ENCODE measurements at regions not wholly inside any gene's neighbourhood (a gene's known extent, or its start where the extent isn't known, plus 50 kb on each side); places are given as distances from the start of the nearest gene placed in this dataset.

GRCh38 chr6:51098246-51098645 lies 279.6 kb downstream of the TFAP2B start:
- H3K36me3 ChIP-seq (ENCODE audit: control insufficient read depth in 2 of 3, insufficient read depth in 3 of 3, low read length in 3 of 3), result no peaks in the 10 kb centered on the region
- intact Hi-C loops (cut with DNase I), result no loop called here
- no peak overlapping the region for H3K4me3 ChIP-seq (ENCODE audit: low read length in 3 of 3)
- H3K27ac ChIP-seq (ENCODE audit: low read depth in 2 of 2, low read length in 2 of 2), result no peak overlapping the region
- no peaks in the 10 kb centered on the region for H3K27me3 ChIP-seq (ENCODE audit: control insufficient read depth, insufficient read depth, low read length)
- no peak overlapping the region for H3K9ac ChIP-seq (ENCODE audit: low read length in 3 of 3)
- H3K9me3 ChIP-seq (ENCODE audit: control insufficient read depth in 2 of 3, insufficient read depth in 1 of 3, low read length in 3 of 3), result peaks cover 0 to 3% (median 0%) of the 10 kb centered on the region in 3 donors
- no peak for TF ChIP-seq CTCF (IDR thresholded peaks at IDR 0.05; ENCODE audit: borderline replicate concordance, extremely low read depth, insufficient read depth)
- DNase-seq, result no peak
- FAIRE-seq, result no peak
- H3K4me1 ChIP-seq (ENCODE audit: control insufficient read depth in 2 of 3, insufficient read depth in 2 of 3, low read depth in 1 of 3, low read length in 3 of 3), result peaks cover 0 to 8% (median 3%) of the 10 kb centered on the region in 3 donors

- no peaks in the 10 kb centered on the region for H3K27me3 ChIP-seq (ENCODE audit: control insufficient read depth, insufficient read depth, low read length)
- no peaks in the 10 kb centered on the region for H3K36me3 ChIP-seq (ENCODE audit: control insufficient read depth in 2 of 3, insufficient read depth in 3 of 3, low read length in 3 of 3)
- peaks cover 0 to 8% (median 0%) of the 10 kb centered on the region in 3 donors for H3K4me1 ChIP-seq (ENCODE audit: control insufficient read depth in 2 of 3, insufficient read depth in 2 of 3, low read depth in 1 of 3, low read length in 3 of 3)
- TF ChIP-seq CTCF (IDR thresholded peaks at IDR 0.05; ENCODE audit: borderline replicate concordance, extremely low read depth, insufficient read depth), result no peak
- DNase-seq, result no peak
- no peak overlapping the region for H3K27ac ChIP-seq (ENCODE audit: low read depth in 2 of 2, low read length in 2 of 2)
- FAIRE-seq, result no peak
- H3K9me3 ChIP-seq (ENCODE audit: control insufficient read depth in 2 of 3, insufficient read depth in 1 of 3, low read length in 3 of 3), result peaks cover 0 to 3% (median 0%) of the 10 kb centered on the region in 3 donors
- intact Hi-C loops (cut with DNase I), result no loop called here
- no peak overlapping the region for H3K4me3 ChIP-seq (ENCODE audit: low read length in 3 of 3)
- H3K9ac ChIP-seq (ENCODE audit: low read length in 3 of 3), result no peak overlapping the region
These were observed 280.1 kb downstream of the TFAP2B start for GRCh38 chr6:51098791-51099190.

DNA sequence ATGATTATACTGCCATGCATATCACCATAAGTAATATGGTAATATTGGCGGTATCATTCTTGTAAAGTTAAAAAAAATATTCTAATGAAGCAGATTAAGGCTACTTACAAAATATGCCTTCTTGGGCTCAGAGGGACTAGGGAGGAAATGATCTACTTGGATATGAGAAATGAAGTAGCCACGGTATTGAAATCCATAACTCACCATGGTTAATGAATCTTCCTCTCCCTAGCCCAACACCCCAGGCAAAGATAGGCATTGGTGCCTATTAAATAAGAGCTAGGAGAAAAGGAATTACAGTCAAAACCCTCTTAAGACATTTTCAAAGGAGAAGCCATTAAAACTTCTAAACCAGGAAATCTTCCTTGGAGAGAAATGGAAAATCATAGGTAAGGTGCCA lies 280.5 kb downstream of the TFAP2B start:
- Histone ChIP-seq H3K9ac (ENCODE audit: low read length in 3 of 3) (no peak overlapping the region), H3K27ac (ENCODE audit: low read depth in 2 of 2, low read length in 2 of 2) (no peak overlapping the region), H3K9me3 (ENCODE audit: control insufficient read depth in 2 of 3, insufficient read depth in 1 of 3, low read length in 3 of 3) (peaks cover 0 to 3% (median 0%) of the 10 kb centered on the region in 3 donors), H3K4me3 (ENCODE audit: low read length in 3 of 3) (no peak overlapping the region), H3K36me3 (ENCODE audit: control insufficient read depth in 2 of 3, insufficient read depth in 3 of 3, low read length in 3 of 3) (no peaks in the 10 kb centered on the region), H3K4me1 (ENCODE audit: control insufficient read depth in 2 of 3, insufficient read depth in 2 of 3, low read depth in 1 of 3, low read length in 3 of 3) (peaks cover 0 to 5% (median 0%) of the 10 kb centered on the region in 3 donors), H3K27me3 (ENCODE audit: control insufficient read depth, insufficient read depth, low read length) (no peaks in the 10 kb centered on the region)
- TF ChIP-seq CTCF (IDR thresholded peaks at IDR 0.05; ENCODE audit: borderline replicate concordance, extremely low read depth, insufficient read depth), result no peak
- FAIRE-seq (no peak), DNase-seq (no peak)
- intact Hi-C loops (cut with DNase I), result no loop called here

DNA sequence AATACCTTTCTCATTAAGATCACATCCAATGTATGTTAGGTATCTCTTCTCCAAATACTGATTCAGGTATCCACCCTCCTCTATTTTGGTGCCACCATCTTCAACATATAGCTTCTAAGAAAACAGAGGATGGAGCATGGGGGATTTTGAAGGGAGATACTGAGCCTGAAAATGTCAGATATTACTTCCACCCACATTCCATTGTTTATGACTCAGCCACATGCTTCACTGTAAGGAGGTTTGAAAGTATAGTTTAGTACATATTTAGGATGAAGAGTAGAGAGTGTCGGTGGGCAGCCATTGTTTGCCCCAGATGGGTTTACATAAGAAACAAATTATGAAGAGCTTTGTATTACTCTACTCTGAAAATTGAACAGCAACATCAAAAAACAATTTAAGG lies 286.7 kb downstream of the TFAP2B start:
- intact Hi-C loops (cut with DNase I), result no loop called here
- Histone ChIP-seq H3K4me3 (ENCODE audit: low read length in 3 of 3) (no peak overlapping the region), H3K36me3 (ENCODE audit: control insufficient read depth in 2 of 3, insufficient read depth in 3 of 3, low read length in 3 of 3) (no peaks in the 10 kb centered on the region), H3K4me1 (ENCODE audit: control insufficient read depth in 2 of 3, insufficient read depth in 2 of 3, low read depth in 1 of 3, low read length in 3 of 3) (no peaks in the 10 kb centered on the region), H3K27ac (ENCODE audit: low read depth in 2 of 2, low read length in 2 of 2) (no peak overlapping the region), H3K27me3 (ENCODE audit: control insufficient read depth, insufficient read depth, low read length) (no peaks in the 10 kb centered on the region), H3K9ac (ENCODE audit: low read length in 3 of 3) (no peak overlapping the region), H3K9me3 (ENCODE audit: control insufficient read depth in 2 of 3, insufficient read depth in 1 of 3, low read length in 3 of 3) (no peaks in the 10 kb centered on the region)
- FAIRE-seq (no peak), DNase-seq (no peak)
- no peak for TF ChIP-seq CTCF (IDR thresholded peaks at IDR 0.05; ENCODE audit: borderline replicate concordance, extremely low read depth, insufficient read depth)

Data from kidney (tissue), 13 donors.